Neural cell (in vitro differentiated cells): ENCODE measurements at regions not wholly inside any gene's neighbourhood (a gene's known extent, or its start where the extent isn't known, plus 50 kb on each side); places are given as distances from the start of the nearest gene placed in this dataset.

ENCODE experiments used
- H2AFZ ChIP-seq: fragments of 200-600, 300-800 bp; sonication (generic), shearing (Covaris generic); 2 replicates; pipeline ENCODE4 v1.6.0; 2014; ENCODE audit warnings: low read depth, mild to moderate bottlenecking, antibody characterized with exemption, low read length, moderate library complexity
- H3F3A ChIP-seq: fragments of 200-600 bp; shearing (Covaris generic); 2 replicates; pipeline ENCODE4 v1.6.1; 2016; ENCODE audit warnings: mild to moderate bottlenecking, moderate library complexity, mixed read lengths, antibody characterized with exemption, low read length; ENCODE audit not compliant: insufficient read depth, poor library complexity, severe bottlenecking
- H3K27ac ChIP-seq: fragments of 200-600, 300-800 bp; sonication (generic), shearing (Covaris generic); 2 replicates; pipeline ENCODE4 v1.5.1; 2014; ENCODE audit warnings: mild to moderate bottlenecking, low read length, moderate library complexity
- H3K27me3 ChIP-seq: fragments of 300-800, 200-600 bp; sonication (generic), shearing (Covaris generic); 2 replicates; pipeline ENCODE4 v1.6.0; 2014; ENCODE audit warnings: mild to moderate bottlenecking, low read depth, low read length, moderate library complexity; ENCODE audit not compliant: insufficient read depth
- H3K36me3 ChIP-seq: fragments of 300-800, 200-600 bp; sonication (generic), shearing (Covaris generic); 2 replicates; pipeline ENCODE4 v1.5.1; 2014; ENCODE audit warnings: mild to moderate bottlenecking, antibody characterized with exemption, low read length, moderate library complexity; ENCODE audit not compliant: insufficient read depth
- H3K4me2 ChIP-seq: fragments of 300-800, 200-600 bp; sonication (generic), shearing (Covaris generic); 2 replicates; pipeline ENCODE4 v1.6.0; 2014; ENCODE audit warnings: mild to moderate bottlenecking, low read length
- H3K4me3 ChIP-seq: fragments of 300-800, 200-600 bp; sonication (generic), shearing (Covaris generic); 2 replicates; pipeline ENCODE4 v1.5.1; 2014; ENCODE audit warnings: mild to moderate bottlenecking, low read length, moderate library complexity
- H3K79me2 ChIP-seq: fragments of 200-600 bp; shearing (Covaris generic); replicated peaks from 2 replicates; pipeline ENCODE4 v1.6.0; 2014; ENCODE audit warnings: mild to moderate bottlenecking, low read length, moderate library complexity; ENCODE audit not compliant: insufficient read depth
- H3K9ac ChIP-seq: fragments of 300-800, 200-600 bp; sonication (generic), shearing (Covaris generic); 2 replicates; pipeline ENCODE4 v1.6.1; 2016; ENCODE audit warnings: mild to moderate bottlenecking, low read length, mixed read lengths
- H3K9me2 ChIP-seq: fragments of 200-600 bp; shearing (Covaris generic); 2 replicates; pipeline ENCODE4 v1.6.1; 2016; ENCODE audit warnings: mild to moderate bottlenecking, low read length, mixed read lengths; ENCODE audit not compliant: insufficient read depth
- H3K9me3 ChIP-seq: fragments of 200-600, 300-800 bp; sonication (generic), shearing (Covaris generic); 2 replicates; pipeline ENCODE4 v1.6.1; 2016; ENCODE audit warnings: mild to moderate bottlenecking, mixed run types, low read length, moderate library complexity, mixed read lengths
- H4K20me1 ChIP-seq: fragments of 200-600 bp; shearing (Covaris generic); 2 replicates; pipeline ENCODE4 v1.6.1; 2016; ENCODE audit warnings: mild to moderate bottlenecking, mixed run types; ENCODE audit not compliant: insufficient read depth
- EP300 ChIP-seq: fragments of 450-650 bp; conservative IDR thresholded peaks from 2 replicates; pipeline ENCODE4 v1.6.1; 2014; ENCODE audit warnings: antibody characterized with exemption, mild to moderate bottlenecking, moderate library complexity; ENCODE audit not compliant: poor library complexity, severe bottlenecking
- EZH2 ChIP-seq: fragments of 200-600, 300-800 bp; shearing (Covaris generic), sonication (generic); IDR thresholded peaks from 2 replicates; pipeline ENCODE4 v1.6.1; 2014; ENCODE audit warnings: antibody characterized with exemption, low read length, borderline replicate concordance, mild to moderate bottlenecking; ENCODE audit not compliant: insufficient read depth, poor library complexity, severe bottlenecking
- MXI1 ChIP-seq: fragments of 450-650 bp; conservative IDR thresholded peaks from 2 replicates; pipeline ENCODE4 v1.6.1; 2014; ENCODE audit warnings: antibody characterized with exemption, mild to moderate bottlenecking; ENCODE audit not compliant: poor library complexity, severe bottlenecking
- POLR2AphosphoS5 ChIP-seq: IDR thresholded peaks from 2 replicates; pipeline ENCODE4 v1.6.1; 2012
- RAD21 ChIP-seq: fragments of 450-650 bp; conservative IDR thresholded peaks from 2 replicates; pipeline ENCODE4 v1.6.1; 2014; ENCODE audit warnings: antibody characterized with exemption, mild to moderate bottlenecking, moderate library complexity
- SMC3 ChIP-seq: fragments of 450-650 bp; conservative IDR thresholded peaks from 2 replicates; pipeline ENCODE4 v1.6.1; 2014; ENCODE audit warnings: antibody characterized with exemption, mild to moderate bottlenecking, moderate library complexity; ENCODE audit not compliant: poor library complexity
- TAF1 ChIP-seq: IDR thresholded peaks from 2 replicates; pipeline ENCODE4 v1.6.1; 2012; ENCODE audit warnings: low read depth
- TF ChIP-seq, protein P1 (sequence below): IDR thresholded peaks from 2 replicates; pipeline ENCODE4 v1.6.1; 2012; ENCODE audit warnings: borderline replicate concordance
- TF ChIP-seq, protein P2 (sequence below): fragments of 450-650 bp; IDR thresholded peaks from 2 replicates; pipeline ENCODE4 v1.5.1; 2014; ENCODE audit warnings: antibody characterized with exemption, mild to moderate bottlenecking, moderate library complexity; ENCODE audit not compliant: poor library complexity, severe bottlenecking

GRCh38 chrX:68931345-68931744, 102.5 kb downstream of the EFNB1 start:
- Histone ChIP-seq H2AFZ (no peak overlapping the region), H3K27me3 (no peaks in the 10 kb centered on the region), H3K36me3 (no peaks in the 10 kb centered on the region), H3K4me3 (no peak overlapping the region), H3K27ac (no peak overlapping the region), H3F3A (no peaks in the 10 kb centered on the region), H3K9ac (no peak overlapping the region), H3K9me2 (no peaks in the 10 kb centered on the region), H3K4me2 (no peak overlapping the region), H3K79me2 (no peaks in the 10 kb centered on the region), H4K20me1 (no peaks in the 10 kb centered on the region), H3K9me3 (no peaks in the 10 kb centered on the region)
- TF ChIP-seq TAF1 (no peak), EZH2 (no peak), RAD21 (no peak), SMC3 (no peak), EP300 (no peak), MXI1 (no peak), POLR2AphosphoS5 (no peak)
- TF ChIP-seq, protein P1, sequence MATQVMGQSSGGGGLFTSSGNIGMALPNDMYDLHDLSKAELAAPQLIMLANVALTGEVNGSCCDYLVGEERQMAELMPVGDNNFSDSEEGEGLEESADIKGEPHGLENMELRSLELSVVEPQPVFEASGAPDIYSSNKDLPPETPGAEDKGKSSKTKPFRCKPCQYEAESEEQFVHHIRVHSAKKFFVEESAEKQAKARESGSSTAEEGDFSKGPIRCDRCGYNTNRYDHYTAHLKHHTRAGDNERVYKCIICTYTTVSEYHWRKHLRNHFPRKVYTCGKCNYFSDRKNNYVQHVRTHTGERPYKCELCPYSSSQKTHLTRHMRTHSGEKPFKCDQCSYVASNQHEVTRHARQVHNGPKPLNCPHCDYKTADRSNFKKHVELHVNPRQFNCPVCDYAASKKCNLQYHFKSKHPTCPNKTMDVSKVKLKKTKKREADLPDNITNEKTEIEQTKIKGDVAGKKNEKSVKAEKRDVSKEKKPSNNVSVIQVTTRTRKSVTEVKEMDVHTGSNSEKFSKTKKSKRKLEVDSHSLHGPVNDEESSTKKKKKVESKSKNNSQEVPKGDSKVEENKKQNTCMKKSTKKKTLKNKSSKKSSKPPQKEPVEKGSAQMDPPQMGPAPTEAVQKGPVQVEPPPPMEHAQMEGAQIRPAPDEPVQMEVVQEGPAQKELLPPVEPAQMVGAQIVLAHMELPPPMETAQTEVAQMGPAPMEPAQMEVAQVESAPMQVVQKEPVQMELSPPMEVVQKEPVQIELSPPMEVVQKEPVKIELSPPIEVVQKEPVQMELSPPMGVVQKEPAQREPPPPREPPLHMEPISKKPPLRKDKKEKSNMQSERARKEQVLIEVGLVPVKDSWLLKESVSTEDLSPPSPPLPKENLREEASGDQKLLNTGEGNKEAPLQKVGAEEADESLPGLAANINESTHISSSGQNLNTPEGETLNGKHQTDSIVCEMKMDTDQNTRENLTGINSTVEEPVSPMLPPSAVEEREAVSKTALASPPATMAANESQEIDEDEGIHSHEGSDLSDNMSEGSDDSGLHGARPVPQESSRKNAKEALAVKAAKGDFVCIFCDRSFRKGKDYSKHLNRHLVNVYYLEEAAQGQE, result no peak
- TF ChIP-seq, protein P2, sequence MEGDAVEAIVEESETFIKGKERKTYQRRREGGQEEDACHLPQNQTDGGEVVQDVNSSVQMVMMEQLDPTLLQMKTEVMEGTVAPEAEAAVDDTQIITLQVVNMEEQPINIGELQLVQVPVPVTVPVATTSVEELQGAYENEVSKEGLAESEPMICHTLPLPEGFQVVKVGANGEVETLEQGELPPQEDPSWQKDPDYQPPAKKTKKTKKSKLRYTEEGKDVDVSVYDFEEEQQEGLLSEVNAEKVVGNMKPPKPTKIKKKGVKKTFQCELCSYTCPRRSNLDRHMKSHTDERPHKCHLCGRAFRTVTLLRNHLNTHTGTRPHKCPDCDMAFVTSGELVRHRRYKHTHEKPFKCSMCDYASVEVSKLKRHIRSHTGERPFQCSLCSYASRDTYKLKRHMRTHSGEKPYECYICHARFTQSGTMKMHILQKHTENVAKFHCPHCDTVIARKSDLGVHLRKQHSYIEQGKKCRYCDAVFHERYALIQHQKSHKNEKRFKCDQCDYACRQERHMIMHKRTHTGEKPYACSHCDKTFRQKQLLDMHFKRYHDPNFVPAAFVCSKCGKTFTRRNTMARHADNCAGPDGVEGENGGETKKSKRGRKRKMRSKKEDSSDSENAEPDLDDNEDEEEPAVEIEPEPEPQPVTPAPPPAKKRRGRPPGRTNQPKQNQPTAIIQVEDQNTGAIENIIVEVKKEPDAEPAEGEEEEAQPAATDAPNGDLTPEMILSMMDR, result no peak

GRCh38 chrX:68930542-68931317, 101.9 kb downstream of the EFNB1 start:
- Histone ChIP-seq H3K79me2 (no peaks in the 10 kb centered on the region), H3K27ac (no peak overlapping the region), H3F3A (no peaks in the 10 kb centered on the region), H3K9ac (no peak overlapping the region), H3K9me2 (no peaks in the 10 kb centered on the region), H3K4me3 (no peak overlapping the region), H3K9me3 (no peaks in the 10 kb centered on the region), H3K4me2 (no peak overlapping the region), H3K36me3 (no peaks in the 10 kb centered on the region), H3K27me3 (no peaks in the 10 kb centered on the region), H4K20me1 (no peaks in the 10 kb centered on the region), H2AFZ (no peak overlapping the region)
- TF ChIP-seq SMC3 (no peak), EZH2 (no peak), TAF1 (no peak), EP300 (no peak), RAD21 (no peak), MXI1 (no peak), POLR2AphosphoS5 (no peak)
- TF ChIP-seq, protein P2, result no peak
- TF ChIP-seq, protein P1, result no peak
